Adrenal gland (tissue), 9 donors: ENCODE measurements at regions not wholly inside any gene's neighbourhood (a gene's known extent, or its start where the extent isn't known, plus 50 kb on each side); places are given as distances from the start of the nearest gene placed in this dataset.

Experiments used
- DNase-seq, 7 donors: peaks; one replicate each; pipeline ENCODE4 v3.0.0-alpha.2; 2019 to 2020
- H3K27ac ChIP-seq, 5 donors: fragments of 200-600 bp; sonication (generic) in 4 of 5; 1 replicate in 3 of 5; 2 replicates in 2 of 5; pipeline versions ENCODE4 v1.5.1 to v1.8.0; 2016 to 2020; ENCODE audit warnings: mild to moderate bottlenecking in 1 of 5
- H3K27me3 ChIP-seq: fragments of 200-600 bp; 2 replicates; pipeline ENCODE4 v1.8.0; 2021
- H3K36me3 ChIP-seq, 2 donors: fragments of 200-600 bp; replicated peaks in 1 of 2; 1 replicate in 1 of 2; 2 replicates in 1 of 2; pipeline versions ENCODE4 v1.5.1 to v1.8.0; 2018 to 2022
- H3K4me1 ChIP-seq, 2 donors: fragments of 200-600 bp; replicated peaks in 1 of 2; 1 replicate in 1 of 2; 2 replicates in 1 of 2; pipeline versions ENCODE4 v1.5.1 to v1.8.0; 2018 to 2021
- H3K4me3 ChIP-seq, 4 donors: fragments of 200-600 bp; sonication (generic) in 3 of 4; one replicate each; pipeline ENCODE4 v1.5.1; 2016 to 2018
- H3K9me3 ChIP-seq, 3 donors: fragments of 200-600 bp; sonication (generic) in 1 of 3; replicated peaks in 1 of 3; 1 replicate in 2 of 3; 2 replicates in 1 of 3; pipeline versions ENCODE4 v1.5.1 to v1.8.0; 2016 to 2021
- CTCF ChIP-seq, 6 experiments: fragments of 450-650 bp in 4 of 6; fragments of 200-600 bp in 2 of 6; sonication (generic) in 1 of 6; IDR thresholded peaks; 1 replicate in 5 of 6; 2 replicates in 1 of 6; pipeline versions ENCODE4 v1.5.1 to v1.8.0; 2016 to 2021; ENCODE audit warnings: antibody characterized with exemption in 6 of 6, mild to moderate bottlenecking in 2 of 6, moderate library complexity in 1 of 6
- POLR2A ChIP-seq, 2 donors: fragments of 450-650 bp; IDR thresholded peaks; one replicate each; pipeline ENCODE4 v1.6.1; 2017; ENCODE audit warnings: antibody characterized with exemption in 2 of 2, mild to moderate bottlenecking in 2 of 2, moderate library complexity in 1 of 2
- WGBS, 4 donors: extraction: QIAGEN DNeasy Blood & Tissue Kit in 2 of 4; methylation state at CpG; one replicate each; pipeline versions ENCODE4 v1.1.5 to v1.1.7; 2013 to 2017; 5-methylcytosine and 5-hydroxymethylcytosine counted together
- intact Hi-C, 2 donors: fragments of 100-400 bp; cut with DNase I; formaldehyde crosslinking; loops; one replicate each; pipeline versions ENCODE4 v1.14.1 to v1.15.0; 2022 to 2023
- donor health status: healthy with polysubstance abuse.
- donor health status: Bipolar disorder and iron deficiency.
- donor health status: DM: yes; HTN: yes; CAD: no.
- donor health status: DM: no; HTN: no; CAD: no.
- donor health status: DM: no; HTN: no; CAD: no.

DNA sequence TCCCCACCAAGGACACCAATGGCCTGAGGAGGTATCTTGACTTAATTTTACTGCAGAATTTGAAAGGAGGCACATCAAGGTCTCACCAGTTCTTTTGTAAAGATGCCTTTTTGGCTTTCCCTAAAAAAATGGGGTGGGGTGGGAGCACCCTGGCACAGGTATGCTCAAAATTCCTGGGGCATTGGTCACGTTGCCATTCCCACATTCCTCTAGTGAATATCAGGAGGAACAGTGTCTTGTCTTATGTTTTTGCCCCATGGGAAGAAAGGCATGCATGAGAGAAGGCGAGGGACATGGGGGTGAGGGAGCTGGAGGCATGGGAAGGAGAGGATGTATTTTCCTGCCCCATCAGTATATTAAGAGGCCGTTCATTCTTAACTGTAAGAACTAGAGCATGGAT, 275.3 kb downstream of the CMPK2 start:
- no peak overlapping the region for H3K27ac ChIP-seq
- H3K36me3 ChIP-seq, result no peaks in the 10 kb centered on the region
- H3K4me1 ChIP-seq, result no peaks in the 10 kb centered on the region
- no peaks in the 10 kb centered on the region for H3K9me3 ChIP-seq
- intact Hi-C loops, result no loop called here
- 64 to 77% (median 66%) methylated on average over 3 of the region's 3 CpGs for WGBS, 4 donors
- TF ChIP-seq POLR2A (IDR thresholded peaks at IDR 0.05) (no peak), CTCF (IDR thresholded peaks at IDR 0.05) (no peak)
- no peak overlapping the region for H3K4me3 ChIP-seq
- DNase-seq, result no peak
- H3K27me3 ChIP-seq, result no peaks in the 10 kb centered on the region

GRCh38 chr2:6602471-6602870, 263.2 kb downstream of the CMPK2 start:
- H3K36me3 ChIP-seq, result no peaks in the 10 kb centered on the region
- H3K9me3 ChIP-seq, result no peaks in the 10 kb centered on the region
- intact Hi-C loops, result no loop called here
- WGBS, 4 donors, result 80 to 83% (median 80%) methylated on average over 2 to 4 of the region's 4 CpGs
- DNase-seq, result no peak
- H3K27ac ChIP-seq, result no peak overlapping the region
- H3K4me1 ChIP-seq, result no peaks in the 10 kb centered on the region
- H3K4me3 ChIP-seq, result no peak overlapping the region
- TF ChIP-seq POLR2A (IDR thresholded peaks at IDR 0.05) (no peak), CTCF (IDR thresholded peaks at IDR 0.05) (no peak)
- H3K27me3 ChIP-seq, result no peaks in the 10 kb centered on the region

GRCh38 chr2:6605836-6606505, 259.7 kb downstream of the CMPK2 start:
- H3K27me3 ChIP-seq, result no peaks in the 10 kb centered on the region
- TF ChIP-seq CTCF (IDR thresholded peaks at IDR 0.05), result no peak
- TF ChIP-seq POLR2A (IDR thresholded peaks at IDR 0.05), result no peak
- DNase-seq, result no peak
- H3K27ac ChIP-seq, result no peak overlapping the region
- intact Hi-C loops, result no loop called here
- no peaks in the 10 kb centered on the region for H3K36me3 ChIP-seq
- no peaks in the 10 kb centered on the region for H3K4me1 ChIP-seq
- H3K4me3 ChIP-seq, result no peak overlapping the region
- 51 to 71% (median 63%) methylated on average over 7 of the region's 7 CpGs for WGBS, 4 donors
- H3K9me3 ChIP-seq, result no peaks in the 10 kb centered on the region

- Histone ChIP-seq H3K9me3 (no peaks in the 10 kb centered on the region), H3K4me1 (no peaks in the 10 kb centered on the region), H3K27ac (no peak overlapping the region), H3K36me3 (no peaks in the 10 kb centered on the region), H3K27me3 (no peaks in the 10 kb centered on the region), H3K4me3 (no peak overlapping the region)
- 62 to 77% (median 66%) methylated on average over 4 of the region's 4 CpGs for WGBS, 4 donors
- DNase-seq, result no peak
- TF ChIP-seq CTCF (IDR thresholded peaks at IDR 0.05), result no peak
- no peak for TF ChIP-seq POLR2A (IDR thresholded peaks at IDR 0.05)
- intact Hi-C loops, result no loop called here
Measured at GRCh38 chr2:6617794-6618193, 247.9 kb downstream of the CMPK2 start.
